NCI-H460 (cell line): ENCODE measurements at regions not wholly inside any gene's neighbourhood (a gene's known extent, or its start where the extent isn't known, plus 50 kb on each side); places are given as distances from the start of the nearest gene placed in this dataset.

Source experiments
- DNase-seq: peaks from one replicate; pipeline ENCODE4 v3.0.0-alpha.2; 2016; ENCODE audit warnings: low read depth; ENCODE audit errors: extremely low read depth

DNA sequence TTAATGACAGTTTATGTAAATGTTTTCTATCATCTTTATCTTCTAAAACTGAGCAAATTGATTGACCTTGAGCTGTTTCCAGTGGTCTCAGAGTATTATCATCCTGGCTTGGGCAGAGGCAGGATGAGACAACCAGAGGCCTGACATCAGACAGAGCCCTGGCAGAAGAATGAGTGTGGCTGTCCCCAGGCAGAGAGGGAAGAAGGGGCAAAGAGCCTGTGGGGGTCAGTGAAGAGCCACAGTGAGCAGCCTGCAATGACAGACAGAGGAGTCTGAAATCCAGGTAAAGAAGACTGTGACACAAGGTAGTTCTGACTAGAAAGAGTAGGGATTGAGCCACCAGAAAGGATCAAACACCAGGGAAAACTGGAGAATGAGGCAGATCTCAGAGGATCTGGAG, 182.4 kb upstream of the ARSJ start:
- DNase-seq: no peak

DNA sequence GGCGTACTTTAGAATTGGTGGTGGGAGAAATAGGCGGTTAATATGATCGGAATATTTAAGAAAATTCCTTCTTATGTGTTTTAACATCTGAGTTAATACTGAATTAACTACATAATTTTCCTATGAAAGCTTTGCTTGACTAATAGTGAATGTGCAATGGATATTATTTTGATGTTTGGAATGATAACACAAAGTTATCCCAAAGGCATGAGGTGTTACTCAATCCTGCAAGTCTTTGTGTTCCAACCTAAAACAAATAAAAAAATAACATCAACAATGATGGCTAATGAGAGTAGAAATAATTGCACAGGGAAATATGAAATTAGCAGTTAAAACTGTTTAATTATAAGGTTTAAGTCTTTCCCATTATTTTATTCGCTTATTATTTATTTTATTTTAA, 183.6 kb upstream of the ARSJ start:
- DNase-seq: no peak

DNA sequence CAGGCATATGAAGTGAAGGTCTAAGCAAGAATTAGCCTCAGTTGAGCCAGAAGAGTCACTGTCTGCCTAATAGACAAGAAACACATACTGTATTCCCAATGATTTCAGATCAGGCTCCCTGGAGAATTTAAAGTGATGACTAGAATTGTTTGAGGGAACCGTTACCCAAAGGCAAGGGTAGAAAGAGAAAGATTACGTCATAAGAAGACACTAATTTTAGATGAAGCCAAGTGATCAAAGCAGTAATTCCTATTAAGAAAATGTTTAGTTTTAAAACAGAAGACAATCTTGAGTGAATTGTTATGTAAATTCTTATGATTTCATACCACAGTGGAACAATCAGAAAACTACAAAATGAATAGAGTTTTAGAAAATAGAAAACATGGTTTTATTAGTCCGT, 194.5 kb upstream of the ARSJ start:
- no peak for DNase-seq

DNA sequence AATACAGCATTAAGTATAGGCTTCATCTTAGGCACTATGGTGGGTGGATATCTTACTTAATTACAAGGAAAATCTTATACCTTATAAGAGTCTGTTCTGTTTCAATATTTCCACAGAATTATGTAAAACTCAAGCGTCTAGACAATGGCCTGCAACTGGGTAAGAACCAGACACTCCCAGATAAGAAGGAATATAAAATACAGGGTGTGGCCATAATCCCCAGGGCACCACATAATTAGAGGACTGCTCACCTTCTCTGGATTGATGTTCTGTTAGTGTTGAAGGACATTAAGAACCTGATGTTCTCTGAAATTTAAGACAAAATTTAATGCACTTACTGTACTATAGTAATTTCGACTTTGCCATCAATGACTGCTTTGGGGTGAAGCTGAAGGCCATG, 198.2 kb upstream of the ARSJ start:
- DNase-seq: no peak

DNA sequence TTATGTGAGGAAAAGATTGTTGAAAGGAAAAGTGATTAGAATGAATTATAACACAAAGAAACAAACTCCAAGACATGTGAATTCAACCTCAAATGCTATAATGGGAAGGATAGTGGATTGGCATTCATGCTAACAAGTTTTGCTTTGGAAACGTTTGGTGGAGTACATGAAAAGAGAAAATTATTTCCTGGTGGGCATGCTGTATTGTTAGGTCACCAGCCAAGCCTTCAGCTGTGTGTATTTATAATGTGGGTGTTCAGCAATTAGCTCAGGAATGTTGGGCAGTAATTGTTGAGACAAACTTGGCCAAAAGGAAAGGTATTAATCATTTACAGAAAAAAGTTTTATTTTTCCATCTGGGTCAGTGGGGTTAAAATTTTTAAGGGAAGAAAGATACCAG, 198.9 kb upstream of the ARSJ start:
- no peak for DNase-seq

DNA sequence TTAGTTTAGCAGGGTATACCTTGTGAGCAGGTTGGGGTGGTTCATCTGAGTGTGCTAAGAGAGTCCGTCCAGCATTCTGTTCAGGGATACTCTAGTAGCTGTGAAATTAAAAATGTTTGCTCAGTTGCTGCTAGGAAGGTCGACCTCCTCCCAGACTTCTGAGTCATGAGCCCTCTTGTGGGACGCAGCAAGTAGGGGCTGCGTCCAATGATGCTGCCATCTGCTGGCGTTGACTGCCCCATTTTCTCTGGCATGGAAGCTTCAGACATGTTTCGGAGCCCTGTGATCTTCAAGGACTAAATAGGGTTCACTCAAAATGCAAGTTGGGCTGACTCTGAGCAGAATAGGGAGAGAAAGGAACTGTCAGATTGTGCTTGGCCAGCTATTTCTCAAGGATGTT, 201.0 kb upstream of the ARSJ start:
- DNase-seq: peak; percentile 5

DNA sequence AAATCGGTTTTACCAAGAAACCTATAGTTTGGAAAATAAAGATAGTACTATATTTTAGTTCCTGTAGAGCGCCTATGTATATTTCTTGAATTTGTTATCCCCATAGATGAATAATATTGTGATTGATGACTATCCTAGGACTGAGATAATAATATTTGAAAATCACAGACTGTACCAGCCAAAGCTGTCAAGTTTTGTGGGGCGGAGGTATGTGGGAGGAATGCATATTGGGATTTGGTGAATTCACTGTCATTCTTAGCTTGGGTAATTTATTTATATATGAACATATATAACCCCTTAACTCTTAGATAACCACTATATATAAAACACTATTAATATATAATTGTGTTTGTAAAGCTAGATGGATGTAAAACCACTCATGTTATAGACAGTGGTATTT, 205.5 kb upstream of the ARSJ start:
- DNase-seq: no peak

DNA sequence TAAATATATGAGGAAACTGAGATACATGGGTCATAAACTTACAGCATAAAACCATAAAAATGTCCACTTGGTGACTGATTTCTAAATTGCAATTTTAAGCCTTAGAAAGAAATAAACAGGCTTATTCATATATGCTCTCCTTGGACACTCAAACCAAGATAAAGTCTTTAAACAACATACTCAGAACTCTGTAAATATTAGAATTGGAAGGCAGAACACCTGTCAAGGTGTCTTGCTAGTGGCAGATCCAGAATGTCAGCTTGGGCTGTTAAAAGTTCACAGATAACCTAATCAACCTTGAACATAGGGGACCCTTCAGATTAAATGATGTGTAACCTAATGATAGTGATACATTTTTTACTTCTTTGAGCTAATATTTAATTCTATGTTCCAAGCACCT, 208.1 kb upstream of the ARSJ start:
- DNase-seq: no peak

DNA sequence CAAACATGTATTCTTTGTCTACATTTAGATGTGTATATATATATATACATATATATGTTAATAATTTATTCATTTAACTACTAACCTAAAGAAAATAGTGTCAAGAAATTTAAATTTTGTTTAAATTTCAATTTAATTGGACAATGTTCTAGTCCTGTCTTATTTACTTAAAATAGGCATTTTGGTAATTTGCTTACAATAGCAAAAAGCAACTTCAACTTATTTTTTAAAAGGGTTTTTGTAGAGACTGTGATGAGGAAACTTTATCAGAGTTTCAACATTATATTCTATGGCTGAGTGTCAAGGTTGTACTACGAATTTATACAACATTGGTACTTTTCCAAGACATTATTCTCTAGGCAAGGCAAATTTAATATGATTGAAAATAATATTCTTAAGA, 212.0 kb upstream of the ARSJ start:
- DNase-seq: no peak

DNA sequence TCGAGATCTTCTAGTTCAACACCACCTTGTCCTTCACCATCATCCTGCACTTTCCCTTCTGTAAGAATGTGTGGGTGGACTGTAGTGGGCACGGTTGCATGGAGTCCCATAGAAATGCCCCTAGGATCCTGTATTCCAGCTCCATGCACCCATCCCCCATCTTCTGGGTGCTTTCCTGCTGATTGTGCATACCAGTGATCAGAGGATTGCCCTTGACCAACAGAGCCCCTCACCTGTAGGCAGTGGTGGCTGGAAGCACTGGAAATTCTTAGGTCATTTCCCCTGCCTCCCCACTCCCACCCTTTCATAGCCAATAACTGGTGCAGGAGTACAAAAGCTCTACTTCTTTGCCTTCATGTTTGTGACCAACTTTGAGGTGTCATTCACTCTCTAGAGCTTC, 213.4 kb upstream of the ARSJ start:
- DNase-seq: no peak

DNA sequence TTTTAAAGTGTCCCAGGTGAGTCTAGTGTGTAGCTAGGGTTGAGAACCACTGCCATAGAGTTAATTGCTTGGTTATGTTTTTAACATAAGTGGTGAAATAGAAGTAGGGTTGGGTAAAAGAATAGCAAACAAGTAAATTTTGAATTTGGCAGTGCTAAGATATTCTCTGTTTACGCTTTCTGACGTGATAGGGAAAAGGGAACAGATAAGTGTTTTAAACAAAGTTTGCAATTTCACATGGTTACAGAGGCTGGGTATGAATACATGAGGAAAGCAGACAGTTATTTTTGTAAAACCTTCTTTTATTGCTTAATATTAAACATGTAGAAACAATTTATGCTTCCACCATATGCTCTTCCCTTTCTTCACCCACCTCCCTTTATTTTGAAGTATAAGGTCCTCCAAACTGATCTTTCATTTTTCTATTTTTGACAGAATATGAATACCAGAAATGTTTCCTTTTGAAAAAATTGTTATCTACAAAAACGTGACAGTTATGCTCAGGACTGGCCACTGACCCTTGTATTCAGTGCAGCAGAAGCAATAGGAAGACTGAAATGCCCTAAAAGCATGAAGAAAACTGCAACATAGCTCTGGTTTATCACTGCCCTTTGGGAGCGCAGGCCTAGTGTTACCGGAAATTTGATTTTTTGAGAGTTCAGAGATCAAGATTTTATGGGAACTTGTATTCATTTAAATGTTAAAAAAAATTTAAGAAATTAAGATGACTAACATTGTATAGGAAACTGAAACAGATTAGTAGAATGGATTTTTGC, 214.4 kb upstream of the ARSJ start:
- no peak for DNase-seq

DNA sequence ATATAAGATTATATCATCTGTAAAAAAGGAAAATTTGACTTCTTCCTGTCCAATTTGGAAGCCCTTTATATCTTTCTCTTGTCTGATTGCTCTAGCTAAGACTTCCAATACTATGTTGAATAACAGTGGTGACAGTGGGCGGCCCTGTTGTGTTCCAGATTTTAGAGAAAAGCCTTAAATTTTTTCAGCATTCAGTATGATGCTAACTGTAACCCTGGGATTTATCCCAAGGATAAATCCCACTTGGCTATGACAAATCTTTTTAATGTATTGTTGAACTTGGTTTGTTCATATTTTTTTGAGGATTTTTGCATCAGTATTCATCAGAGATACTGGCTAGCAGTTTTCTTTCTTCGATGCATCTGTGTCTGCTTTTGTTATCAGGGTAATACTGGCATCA, 217.2 kb upstream of the ARSJ start:
- no peak for DNase-seq

DNA sequence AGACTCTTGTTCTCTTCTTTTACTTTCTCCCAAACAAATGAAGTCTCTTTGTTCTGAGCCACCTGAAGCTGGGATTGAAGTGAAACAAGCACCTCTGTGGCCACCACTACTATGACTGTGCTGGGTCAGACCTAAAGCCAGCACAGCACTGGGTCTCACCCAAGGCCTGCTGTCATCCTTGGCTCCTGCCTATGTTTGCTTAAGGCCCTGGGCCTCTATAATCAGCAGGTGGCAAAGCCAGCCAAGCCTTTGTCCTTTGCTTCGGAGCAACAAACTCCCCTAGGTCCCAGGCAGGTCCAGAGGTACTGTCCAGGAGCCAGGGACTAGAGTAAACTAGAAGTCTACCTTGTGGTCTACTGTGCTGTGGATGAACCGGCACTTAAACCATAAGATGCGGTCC, 220.6 kb upstream of the ARSJ start:
- no peak for DNase-seq

DNA sequence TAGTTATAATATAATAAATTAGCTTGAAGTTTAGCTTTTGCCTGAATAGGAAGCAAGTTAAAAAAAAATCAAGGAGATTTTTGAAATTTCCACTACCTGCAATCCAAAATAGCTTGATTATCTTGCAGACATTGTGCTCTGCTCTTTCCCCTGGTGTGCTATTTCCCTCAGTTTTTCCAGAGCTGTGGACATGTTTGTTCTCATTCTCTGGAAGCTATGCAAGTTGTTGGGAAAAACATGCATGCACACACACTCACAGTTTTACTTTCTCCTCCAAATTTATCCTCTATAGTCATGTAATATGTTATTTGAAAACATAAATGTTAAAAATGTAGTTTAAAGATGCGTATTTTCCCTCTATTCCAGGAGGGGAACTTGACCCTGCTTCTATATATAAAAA, 225.8 kb upstream of the ARSJ start:
- no peak for DNase-seq

DNA sequence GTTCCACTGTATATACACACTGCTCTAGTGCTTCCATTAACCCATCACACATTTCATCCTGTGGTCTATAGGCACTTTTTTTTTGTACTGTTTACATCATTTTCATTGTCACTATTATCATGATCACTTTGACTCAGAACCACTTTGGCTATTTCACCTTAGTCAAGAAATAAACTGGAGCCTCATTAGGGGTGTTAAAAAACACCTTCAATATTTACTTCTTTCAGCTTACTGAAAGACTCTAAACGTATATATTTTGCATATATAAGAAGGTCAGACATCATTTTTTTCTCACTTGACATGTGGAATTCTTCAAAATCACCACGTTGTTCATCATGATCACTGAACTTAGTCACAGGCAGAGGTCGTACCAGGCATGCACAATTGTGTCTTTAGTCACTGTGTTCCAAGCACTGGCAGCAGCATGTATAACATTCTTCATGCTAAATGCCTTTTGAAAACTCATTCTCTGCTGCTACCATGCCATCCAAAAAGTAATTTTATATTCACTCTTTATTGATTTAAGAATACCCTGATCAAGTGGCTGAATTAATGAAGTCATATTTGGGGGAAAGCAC, 229.2 kb upstream of the ARSJ start:
- DNase-seq: no peak

DNA sequence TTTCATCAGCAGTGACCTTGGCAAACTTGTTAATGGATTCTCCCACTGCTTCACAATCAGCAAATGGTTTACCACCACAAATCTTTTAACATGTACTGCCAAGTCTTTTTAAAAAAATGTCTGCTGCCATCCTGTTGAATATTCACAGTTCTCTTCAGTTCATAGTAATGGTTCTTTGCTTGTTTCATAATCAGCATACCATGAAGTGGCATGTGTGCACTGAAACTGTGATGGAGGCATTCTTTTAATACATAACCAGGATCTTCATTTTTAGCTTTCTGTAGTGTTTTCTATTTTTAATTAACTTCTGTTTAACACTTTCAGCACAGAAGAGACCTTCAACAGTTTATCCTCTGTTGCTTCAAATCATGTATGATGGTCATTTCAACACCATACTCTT, 230.1 kb upstream of the ARSJ start:
- no peak for DNase-seq

DNA sequence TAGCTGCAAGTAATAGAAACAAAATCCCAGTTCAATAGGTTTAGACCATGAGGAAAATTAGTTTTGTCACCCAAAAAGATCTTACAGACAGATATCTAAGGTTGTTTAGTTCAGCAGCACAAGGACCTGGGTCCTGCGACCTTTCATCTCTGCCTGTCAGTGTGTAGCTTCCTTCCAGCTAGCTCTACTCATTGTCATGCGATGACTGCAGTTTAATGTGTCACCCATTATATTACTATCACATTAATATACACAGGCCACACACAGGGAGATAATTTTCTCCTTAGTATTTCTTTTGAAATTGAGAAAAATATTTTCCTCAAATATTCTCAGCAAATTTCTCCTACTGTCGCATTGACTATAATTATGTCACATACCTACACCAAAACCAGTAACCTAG, 232.1 kb upstream of the ARSJ start:
- no peak for DNase-seq

DNA sequence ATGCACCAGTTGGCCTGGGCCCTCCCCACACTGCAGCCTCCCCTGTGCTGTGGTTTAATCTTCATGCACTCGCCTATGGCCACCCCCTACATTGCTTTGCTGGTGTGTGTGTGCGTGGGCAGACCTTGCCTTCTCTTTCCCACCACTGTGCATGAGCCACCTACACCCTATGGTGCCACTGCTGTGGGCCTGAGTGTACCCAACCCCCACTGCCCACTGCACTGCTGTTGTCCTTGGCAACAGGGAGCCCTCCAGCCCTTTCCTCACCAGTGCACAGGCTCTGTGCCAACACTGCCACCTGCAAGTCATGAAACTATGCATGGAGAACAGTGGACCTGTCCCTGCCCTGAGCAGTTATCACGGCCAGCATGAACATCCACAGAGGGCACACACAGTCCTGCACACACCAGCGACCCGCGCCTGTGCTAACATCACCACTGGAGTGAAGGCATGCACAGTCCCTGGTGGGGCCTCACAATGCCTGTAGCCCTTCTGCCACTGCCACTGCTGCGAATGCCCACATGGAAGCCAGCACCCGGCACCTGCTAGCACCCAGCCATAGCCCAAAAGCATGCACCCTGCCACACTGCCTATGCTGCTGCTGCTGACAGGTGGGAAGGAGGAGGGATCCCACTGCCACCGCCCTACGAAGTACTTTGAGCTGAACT, 237.8 kb upstream of the ARSJ start:
- no peak for DNase-seq

DNA sequence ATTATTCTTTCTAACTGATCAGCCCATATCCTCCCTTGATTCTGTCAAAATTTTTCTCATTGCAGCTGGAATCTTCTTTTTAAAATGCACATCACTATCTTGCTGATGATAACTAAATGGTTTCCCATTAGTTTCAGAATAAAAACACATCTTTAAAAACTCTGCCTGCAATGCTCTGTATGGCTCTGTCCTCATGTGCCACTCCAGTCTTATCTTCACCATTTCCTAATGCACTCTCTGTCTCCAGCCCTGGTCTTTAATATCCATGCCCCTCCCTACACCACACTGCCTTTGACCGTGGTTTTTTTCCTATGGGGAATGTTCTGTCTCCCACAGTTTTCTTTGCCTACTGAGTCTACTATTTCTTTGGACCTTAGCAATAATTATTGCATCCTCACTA, 244.1 kb upstream of the ARSJ start:
- no peak for DNase-seq

DNA sequence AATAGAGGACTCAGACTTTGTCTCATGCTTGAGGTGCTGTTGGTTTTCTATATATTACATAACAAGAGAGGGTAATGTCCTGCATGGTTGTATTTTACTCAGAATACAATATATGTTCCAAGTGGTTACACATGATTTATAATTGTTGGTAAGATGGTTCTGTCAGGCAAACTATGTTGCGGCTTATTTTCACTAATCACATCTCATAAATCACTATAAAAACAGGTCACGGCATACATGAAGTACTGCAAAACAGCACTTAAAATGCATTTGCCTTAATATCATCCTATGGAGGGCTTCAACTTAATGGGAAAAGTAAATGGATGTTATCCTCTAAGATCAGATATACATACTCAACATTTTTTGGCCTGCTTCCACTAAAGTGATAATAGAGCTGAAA, 246.0 kb upstream of the ARSJ start:
- DNase-seq: no peak

DNA sequence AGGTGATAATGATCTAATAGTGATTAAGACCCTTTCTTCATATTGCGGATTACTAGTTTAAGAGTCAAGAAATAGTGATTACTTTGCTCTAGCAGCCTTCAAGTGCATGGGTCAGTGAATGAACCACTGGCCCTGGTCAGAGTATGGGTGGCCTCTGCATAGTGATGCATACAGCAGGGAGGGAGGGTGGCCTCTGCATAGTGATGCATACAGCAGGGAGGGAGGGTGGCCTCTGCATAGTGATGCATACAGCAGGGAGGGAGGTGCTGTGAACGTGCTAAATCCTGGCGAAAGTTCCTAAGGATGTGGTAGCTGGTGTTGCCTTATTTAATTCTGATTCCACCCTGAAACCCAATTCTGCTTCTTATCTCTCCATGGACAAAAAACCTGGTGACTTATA, 246.7 kb upstream of the ARSJ start:
- DNase-seq: no peak

DNA sequence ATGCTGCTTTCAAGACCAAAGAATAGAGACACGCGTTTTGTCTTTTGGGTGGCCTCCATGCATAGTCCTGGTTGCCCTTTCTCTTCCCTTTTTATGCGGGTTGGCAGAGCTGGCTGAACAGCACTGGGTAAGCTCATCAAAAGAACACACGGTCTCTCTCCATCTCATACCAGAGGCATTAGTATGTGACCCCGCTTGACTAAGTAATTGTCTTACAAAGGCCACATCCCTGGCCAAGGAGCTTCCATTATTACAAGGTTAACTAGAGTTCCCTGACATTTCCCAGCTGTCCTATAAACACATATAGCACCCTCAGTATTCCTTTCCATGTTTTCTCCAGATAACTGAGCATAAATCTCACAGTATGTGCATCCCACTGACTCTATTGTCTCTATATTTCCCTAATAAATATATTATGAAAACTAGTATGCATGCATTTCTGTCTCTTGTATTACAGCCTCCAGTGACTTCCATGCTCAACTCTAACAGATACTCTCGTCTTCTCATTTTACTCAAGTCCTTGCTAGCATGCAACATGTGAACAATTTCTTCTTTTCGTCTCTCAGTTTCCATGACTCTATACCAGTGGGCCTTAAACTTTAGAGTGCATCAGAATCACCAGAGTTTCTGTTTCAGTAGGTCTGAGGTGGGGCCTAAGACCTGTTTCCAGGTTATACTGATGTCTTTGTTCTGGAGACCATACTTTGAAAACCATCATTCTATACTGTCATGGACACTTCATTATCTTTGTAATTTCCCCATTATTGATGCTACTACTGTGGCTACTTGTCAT, 247.7 kb upstream of the ARSJ start:
- no peak for DNase-seq
